GM12878 (cell line): ENCODE measurements at regions not wholly inside any gene's neighbourhood (a gene's known extent, or its start where the extent isn't known, plus 50 kb on each side); places are given as distances from the start of the nearest gene placed in this dataset.

Source experiments
- ATAC-seq: fragments of 200-7000 bp; cut with Tn5 transposase; 3 replicates; pipeline ENCODE4 v1.9.1; 2020; ENCODE audit warnings: mild to moderate bottlenecking, moderate library complexity
- BruUV-seq: library from RNA; stranded (reverse); fragments of 400-500 nt; replicated peaks from 2 replicates; lab custom pipeline; 2021; lab: Mats Ljungman, UMichigan
- CTCF ChIA-PET: fragments of 300-600 bp; sonication (Branson Sonifier 250); formaldehyde crosslinking; extraction: SDS; loops from one replicate; lab custom pipeline; 2021; ENCODE audit warnings: inconsistent platforms; lab: Yijun Ruan, JAX
- POLR2A ChIA-PET: fragments of 350-600 bp; formaldehyde crosslinking; extraction: SDS; loops from one replicate; lab custom pipeline; 2021; ENCODE audit warnings: inconsistent platforms; lab: Charles Lee
- RAD21 ChIA-PET: fragments of 300-600 bp; sonication (Branson Sonifier 250); formaldehyde crosslinking; loops from one replicate; lab custom pipeline; 2023; ENCODE audit warnings: antibody characterized with exemption; ENCODE audit not compliant: unreplicated experiment; lab: Charles Lee
- SMC1A ChIA-PET: fragments of 300-600 bp; sonication (Branson Sonifier 250); formaldehyde crosslinking; loops from one replicate; lab custom pipeline; 2023; ENCODE audit not compliant: unreplicated experiment, uncharacterized antibody; lab: Charles Lee
- DNase-seq: peaks from one replicate; pipeline ENCODE4 v3.0.0-alpha.2; 2011; ENCODE audit warnings: low read depth, low spot score
- FAIRE-seq: peaks from 3 replicates; lab custom pipeline; 2011; peaks lifted over from hg19 to GRCh38; lab: Jason Lieb, UNC
- H2AFZ ChIP-seq: 2 replicates; pipeline ENCODE4 v1.6.0; 2011; ENCODE audit warnings: low read depth, low read length, control low read depth; ENCODE audit not compliant: control insufficient read depth
- H3K27ac ChIP-seq: 2 replicates; pipeline ENCODE4 v1.5.1; 2011; ENCODE audit warnings: control low read depth; ENCODE audit not compliant: control insufficient read depth, insufficient read depth
- H3K27me3 ChIP-seq, 2 experiments: replicated peaks in 1 of 2; 2 replicates each; pipeline versions ENCODE4 v1.6.0 to v1.6.1; 2011; ENCODE audit warnings: low read length in 1 of 2; ENCODE audit not compliant: control insufficient read depth in 2 of 2, insufficient read depth in 2 of 2
- H3K36me3 ChIP-seq, 2 experiments: 2 replicates each; pipeline ENCODE4 v1.5.1; 2011; ENCODE audit warnings: low read length in 1 of 2; ENCODE audit not compliant: control insufficient read depth in 2 of 2, insufficient read depth in 2 of 2
- H3K4me1 ChIP-seq: 2 replicates; pipeline ENCODE4 v1.6.1; 2011; ENCODE audit warnings: mild to moderate bottlenecking, low read length, moderate library complexity, mixed read lengths; ENCODE audit not compliant: control insufficient read depth, insufficient read depth
- H3K4me2 ChIP-seq: 2 replicates; pipeline ENCODE4 v1.6.0; 2011; ENCODE audit warnings: control low read depth; ENCODE audit not compliant: control insufficient read depth, insufficient read depth
- H3K4me3 ChIP-seq: fragments of 200-600 bp; sonication (generic); 2 replicates; pipeline ENCODE4 v1.5.1; 2016
- H3K79me2 ChIP-seq: 2 replicates; pipeline ENCODE4 v1.6.0; 2011; ENCODE audit warnings: low read length; ENCODE audit not compliant: control insufficient read depth, insufficient read depth
- H3K9ac ChIP-seq: 2 replicates; pipeline ENCODE4 v1.8.0; 2011; ENCODE audit warnings: low read length, control low read depth, mixed read lengths; ENCODE audit not compliant: control insufficient read depth, insufficient read depth
- H3K9me3 ChIP-seq: replicated peaks from 3 replicates; pipeline ENCODE4 v1.5.1; 2011; ENCODE audit warnings: mild to moderate bottlenecking, low read length; ENCODE audit not compliant: control insufficient read depth, insufficient read depth
- H4K20me1 ChIP-seq: 2 replicates; pipeline ENCODE4 v1.6.0; 2011; ENCODE audit not compliant: control insufficient read depth, insufficient read depth
- EP300 ChIP-seq, 2 experiments: fragments of 150-350 bp in 1 of 2; IDR thresholded peaks; 2 replicates each; pipeline ENCODE4 v1.6.1; 2011 to 2012; ENCODE audit warnings: low read depth in 2 of 2, low read length in 2 of 2, borderline replicate concordance in 1 of 2, improper control_type of control experiment in 1 of 2, inconsistent platforms in 1 of 2; ENCODE audit not compliant: control insufficient read depth in 1 of 2
- ETV6 ChIP-seq, 2 experiments: fragments of 450-650 bp in 1 of 2; IDR thresholded peaks in 1 of 2; conservative IDR thresholded peaks in 1 of 2; 2 replicates each; pipeline ENCODE4 v1.6.1; 2014; ENCODE audit warnings: antibody characterized with exemption in 1 of 2, borderline replicate concordance in 1 of 2, low read depth in 1 of 2, mild to moderate bottlenecking in 1 of 2, moderate library complexity in 1 of 2
- FOXK2 ChIP-seq: fragments of 450-650 bp; IDR thresholded peaks from 2 replicates; pipeline ENCODE4 v1.6.1; 2017; ENCODE audit warnings: mild to moderate bottlenecking, moderate library complexity
- FOXM1 ChIP-seq: IDR thresholded peaks from 2 replicates; pipeline ENCODE4 v1.6.1; 2012; ENCODE audit warnings: low read depth, mild to moderate bottlenecking, inconsistent platforms, low read length, moderate library complexity
- RAD21 ChIP-seq: IDR thresholded peaks from 2 replicates; pipeline ENCODE4 v1.6.1; 2011; ENCODE audit warnings: mild to moderate bottlenecking, low read depth, low read length, moderate library complexity; ENCODE audit not compliant: insufficient read depth
- WGBS: methylation state at CpG from one replicate; pipeline ENCODE4 v1.1.6; 2016; ENCODE audit warnings: low lambda C conversion rate; ENCODE audit not compliant: insufficient replicate concordance, insufficient coverage; ENCODE audit errors: missing lambda C conversion rate; 5-methylcytosine and 5-hydroxymethylcytosine counted together
- in situ Hi-C: fragments of 300-500 bp; cut with MboI; formaldehyde crosslinking; loops from 9 replicates; pipeline ENCODE4 v1.14.3; 2018; ENCODE audit warnings: mixed read lengths
- intact Hi-C: fragments of 100-400 bp; cut with micrococcal nuclease; formaldehyde crosslinking; loops from one replicate; pipeline ENCODE4 v1.14.2; 2022; ENCODE audit not compliant: unreplicated experiment
- TF ChIP-seq, protein P1 (sequence below): fragments of 450-650 bp; IDR thresholded peaks from 2 replicates; pipeline ENCODE4 v1.6.1; 2016; ENCODE audit warnings: mild to moderate bottlenecking, moderate library complexity, borderline replicate concordance
- TF ChIP-seq, protein P2 (sequence below), 3 experiments: IDR thresholded peaks in 2 of 3; conservative IDR thresholded peaks in 1 of 3; 2 replicates each; pipeline ENCODE4 v1.5.1; 2011; ENCODE audit warnings: low read depth in 3 of 3, low read length in 3 of 3, mild to moderate bottlenecking in 3 of 3, control low read depth in 2 of 3, moderate library complexity in 2 of 3, inconsistent platforms in 1 of 3, mixed read lengths in 1 of 3; ENCODE audit not compliant: control insufficient read depth in 2 of 3, insufficient read depth in 1 of 3; ENCODE audit errors: extremely low read depth in 1 of 3
- TF ChIP-seq, protein P3 (sequence below): IDR thresholded peaks from 2 replicates; pipeline ENCODE4 v1.6.1; 2012; ENCODE audit warnings: low read length, inconsistent platforms

DNA sequence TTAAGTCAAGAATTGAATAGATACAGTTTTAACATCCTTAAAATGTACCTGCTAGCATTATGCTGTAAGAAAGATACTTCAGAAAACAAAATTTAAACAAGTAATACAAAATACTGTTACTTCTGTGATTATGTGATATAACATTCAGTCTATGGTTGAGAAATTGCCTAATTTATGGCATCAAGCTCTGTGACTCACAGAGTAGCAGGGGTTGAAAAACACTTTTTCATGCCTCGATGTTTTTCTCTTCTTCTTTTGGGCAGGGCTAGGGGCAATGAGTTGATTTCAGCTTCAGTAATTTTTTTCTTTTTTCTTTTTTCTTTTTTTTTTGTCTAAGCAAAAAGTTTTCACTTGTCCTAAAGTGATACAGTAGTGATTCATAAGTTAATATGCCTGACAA lies 209.2 kb downstream of the MBL2 start (continued):
- TF ChIP-seq, protein P1, sequence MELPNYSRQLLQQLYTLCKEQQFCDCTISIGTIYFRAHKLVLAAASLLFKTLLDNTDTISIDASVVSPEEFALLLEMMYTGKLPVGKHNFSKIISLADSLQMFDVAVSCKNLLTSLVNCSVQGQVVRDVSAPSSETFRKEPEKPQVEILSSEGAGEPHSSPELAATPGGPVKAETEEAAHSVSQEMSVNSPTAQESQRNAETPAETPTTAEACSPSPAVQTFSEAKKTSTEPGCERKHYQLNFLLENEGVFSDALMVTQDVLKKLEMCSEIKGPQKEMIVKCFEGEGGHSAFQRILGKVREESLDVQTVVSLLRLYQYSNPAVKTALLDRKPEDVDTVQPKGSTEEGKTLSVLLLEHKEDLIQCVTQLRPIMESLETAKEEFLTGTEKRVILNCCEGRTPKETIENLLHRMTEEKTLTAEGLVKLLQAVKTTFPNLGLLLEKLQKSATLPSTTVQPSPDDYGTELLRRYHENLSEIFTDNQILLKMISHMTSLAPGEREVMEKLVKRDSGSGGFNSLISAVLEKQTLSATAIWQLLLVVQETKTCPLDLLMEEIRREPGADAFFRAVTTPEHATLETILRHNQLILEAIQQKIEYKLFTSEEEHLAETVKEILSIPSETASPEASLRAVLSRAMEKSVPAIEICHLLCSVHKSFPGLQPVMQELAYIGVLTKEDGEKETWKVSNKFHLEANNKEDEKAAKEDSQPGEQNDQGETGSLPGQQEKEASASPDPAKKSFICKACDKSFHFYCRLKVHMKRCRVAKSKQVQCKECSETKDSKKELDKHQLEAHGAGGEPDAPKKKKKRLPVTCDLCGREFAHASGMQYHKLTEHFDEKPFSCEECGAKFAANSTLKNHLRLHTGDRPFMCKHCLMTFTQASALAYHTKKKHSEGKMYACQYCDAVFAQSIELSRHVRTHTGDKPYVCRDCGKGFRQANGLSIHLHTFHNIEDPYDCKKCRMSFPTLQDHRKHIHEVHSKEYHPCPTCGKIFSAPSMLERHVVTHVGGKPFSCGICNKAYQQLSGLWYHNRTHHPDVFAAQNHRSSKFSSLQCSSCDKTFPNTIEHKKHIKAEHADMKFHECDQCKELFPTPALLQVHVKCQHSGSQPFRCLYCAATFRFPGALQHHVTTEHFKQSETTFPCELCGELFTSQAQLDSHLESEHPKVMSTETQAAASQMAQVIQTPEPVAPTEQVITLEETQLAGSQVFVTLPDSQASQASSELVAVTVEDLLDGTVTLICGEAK, result no peak
- no peak for TF ChIP-seq FOXK2
- no peak for TF ChIP-seq ETV6 (conservative IDR thresholded peaks at IDR 0.05 in 1 of 2, IDR thresholded peaks at IDR 0.05 in 1 of 2; ENCODE audit: borderline replicate concordance in 1 of 2, low read depth in 1 of 2)
- no peak for TF ChIP-seq FOXM1

DNA sequence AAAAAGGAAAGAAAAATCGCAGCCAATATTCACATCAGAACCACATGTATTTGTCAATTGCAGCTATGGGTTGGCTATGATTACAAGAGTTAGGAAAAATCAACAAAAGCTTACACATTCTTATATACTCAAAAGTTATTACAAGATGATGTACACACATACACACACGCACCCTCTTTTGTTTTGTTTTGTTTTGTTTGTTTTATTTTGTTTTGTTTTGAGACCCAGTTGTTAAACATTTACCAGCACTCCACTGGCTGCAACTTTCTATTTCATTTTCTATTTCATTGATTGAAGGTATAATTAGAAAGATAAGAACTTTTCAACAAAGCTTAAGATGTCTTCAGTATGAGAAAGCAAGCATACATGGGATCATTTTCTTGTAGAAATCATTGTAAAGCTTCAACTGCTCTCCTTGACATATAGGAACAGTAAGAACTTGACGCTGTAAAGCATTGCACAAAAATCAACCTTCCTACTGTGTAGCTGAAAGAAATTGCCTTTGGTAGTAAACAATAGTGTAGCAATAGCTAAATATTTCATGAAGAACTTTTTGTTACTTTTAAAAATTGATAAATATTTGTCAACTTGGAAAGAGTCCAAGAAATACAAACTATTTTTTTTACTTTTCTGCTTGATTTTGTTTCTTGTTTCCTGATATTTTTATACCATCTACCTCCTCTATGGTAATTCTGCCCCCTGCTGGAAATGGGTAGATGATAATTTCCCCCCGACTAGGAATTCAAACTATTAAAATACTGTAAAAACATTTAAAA lies 205.9 kb downstream of the MBL2 start:
- POLR2A ChIA-PET, result no interaction called here
- Histone ChIP-seq H4K20me1 (no peaks in the 10 kb centered on the region), H3K9ac (no peak overlapping the region), H3K4me2 (no peak overlapping the region), H3K4me1 (no peaks in the 10 kb centered on the region), H3K27ac (no peak overlapping the region), H3K27me3 (no peaks in the 10 kb centered on the region), H3K36me3 (no peaks in the 10 kb centered on the region), H2AFZ (no peak overlapping the region; the same call in 1 of the 2 replicates), H3K9me3 (no peaks in the 10 kb centered on the region), H3K79me2 (no peaks in the 10 kb centered on the region), H3K4me3 (no peak overlapping the region)
- no TSS peak for BruUV-seq
- RAD21 ChIA-PET, result interaction anchor here (1.8 kb wide), 1 partner anchor 260 kb away, joined by 9 read pairs; no protein-coding TSS in a partner anchor
- ATAC-seq (no peak), DNase-seq (no peak), FAIRE-seq (no peak)
- TF ChIP-seq, protein P2, sequence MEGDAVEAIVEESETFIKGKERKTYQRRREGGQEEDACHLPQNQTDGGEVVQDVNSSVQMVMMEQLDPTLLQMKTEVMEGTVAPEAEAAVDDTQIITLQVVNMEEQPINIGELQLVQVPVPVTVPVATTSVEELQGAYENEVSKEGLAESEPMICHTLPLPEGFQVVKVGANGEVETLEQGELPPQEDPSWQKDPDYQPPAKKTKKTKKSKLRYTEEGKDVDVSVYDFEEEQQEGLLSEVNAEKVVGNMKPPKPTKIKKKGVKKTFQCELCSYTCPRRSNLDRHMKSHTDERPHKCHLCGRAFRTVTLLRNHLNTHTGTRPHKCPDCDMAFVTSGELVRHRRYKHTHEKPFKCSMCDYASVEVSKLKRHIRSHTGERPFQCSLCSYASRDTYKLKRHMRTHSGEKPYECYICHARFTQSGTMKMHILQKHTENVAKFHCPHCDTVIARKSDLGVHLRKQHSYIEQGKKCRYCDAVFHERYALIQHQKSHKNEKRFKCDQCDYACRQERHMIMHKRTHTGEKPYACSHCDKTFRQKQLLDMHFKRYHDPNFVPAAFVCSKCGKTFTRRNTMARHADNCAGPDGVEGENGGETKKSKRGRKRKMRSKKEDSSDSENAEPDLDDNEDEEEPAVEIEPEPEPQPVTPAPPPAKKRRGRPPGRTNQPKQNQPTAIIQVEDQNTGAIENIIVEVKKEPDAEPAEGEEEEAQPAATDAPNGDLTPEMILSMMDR (IDR thresholded peaks at IDR 0.05 in 2 of 3, conservative IDR thresholded peaks at IDR 0.05 in 1 of 3; ENCODE audit: control insufficient read depth in 2 of 3, extremely low read depth in 1 of 3, insufficient read depth in 1 of 3, low read depth in 3 of 3, low read length in 3 of 3), result peak in 2 of 3 experiments; percentile 16 to 28; a peak in 2 of 6 replicates
- TF ChIP-seq EP300 (IDR thresholded peaks at IDR 0.05; ENCODE audit: borderline replicate concordance in 1 of 2, control insufficient read depth in 1 of 2, low read depth in 2 of 2, low read length in 2 of 2), result no peak
- peak; percentile 40 for TF ChIP-seq RAD21
- TF ChIP-seq, protein P3, sequence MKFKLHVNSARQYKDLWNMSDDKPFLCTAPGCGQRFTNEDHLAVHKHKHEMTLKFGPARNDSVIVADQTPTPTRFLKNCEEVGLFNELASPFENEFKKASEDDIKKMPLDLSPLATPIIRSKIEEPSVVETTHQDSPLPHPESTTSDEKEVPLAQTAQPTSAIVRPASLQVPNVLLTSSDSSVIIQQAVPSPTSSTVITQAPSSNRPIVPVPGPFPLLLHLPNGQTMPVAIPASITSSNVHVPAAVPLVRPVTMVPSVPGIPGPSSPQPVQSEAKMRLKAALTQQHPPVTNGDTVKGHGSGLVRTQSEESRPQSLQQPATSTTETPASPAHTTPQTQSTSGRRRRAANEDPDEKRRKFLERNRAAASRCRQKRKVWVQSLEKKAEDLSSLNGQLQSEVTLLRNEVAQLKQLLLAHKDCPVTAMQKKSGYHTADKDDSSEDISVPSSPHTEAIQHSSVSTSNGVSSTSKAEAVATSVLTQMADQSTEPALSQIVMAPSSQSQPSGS, result no peak
- 7% methylated on average over 4 of the region's 4 CpGs for WGBS
- SMC1A ChIA-PET, result interaction anchor here (0.7 to 1.6 kb wide), 5 partner anchors 9 to 259 kb away, joined by 3 to 7 read pairs (median 3); no protein-coding TSS in a partner anchor
- CTCF ChIA-PET, result interaction anchor here (0.6 to 2.0 kb wide), 13 partner anchors 8 to 259 kb away, joined by 3 to 16 read pairs (median 3); no protein-coding TSS in a partner anchor
- intact Hi-C loops, result loop anchor here (2.0 kb wide), 1 partner anchor 258 kb away; no protein-coding TSS in a partner anchor
- in situ Hi-C loops, result no loop called here
